ENCODE measurements at regions not wholly inside any gene's neighbourhood (a gene's known extent, or its start where the extent isn't known, plus 50 kb on each side); places are given as distances from the start of the nearest gene placed in this dataset.

DNA sequence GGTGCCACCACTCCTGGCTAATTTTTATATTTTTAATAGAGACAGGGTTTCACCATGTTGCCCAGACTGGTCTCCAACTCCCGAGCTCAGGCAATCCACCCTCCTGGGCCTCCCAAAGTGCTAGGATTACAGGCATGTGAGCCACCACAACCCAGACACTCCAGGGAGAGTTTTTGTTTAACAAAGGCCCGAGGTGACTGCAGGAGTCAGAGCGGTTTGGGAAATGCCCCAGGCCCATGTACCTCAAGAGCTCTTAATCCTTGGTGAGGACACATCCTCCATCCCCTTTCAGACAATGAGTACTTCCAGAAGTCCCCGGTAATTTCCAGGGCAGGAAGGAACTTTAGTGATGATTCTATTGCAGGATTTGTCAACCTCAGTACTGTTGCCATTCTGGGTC, 176.0 kb downstream of the ESRRB start:
- no peak for DNase-seq

DNA sequence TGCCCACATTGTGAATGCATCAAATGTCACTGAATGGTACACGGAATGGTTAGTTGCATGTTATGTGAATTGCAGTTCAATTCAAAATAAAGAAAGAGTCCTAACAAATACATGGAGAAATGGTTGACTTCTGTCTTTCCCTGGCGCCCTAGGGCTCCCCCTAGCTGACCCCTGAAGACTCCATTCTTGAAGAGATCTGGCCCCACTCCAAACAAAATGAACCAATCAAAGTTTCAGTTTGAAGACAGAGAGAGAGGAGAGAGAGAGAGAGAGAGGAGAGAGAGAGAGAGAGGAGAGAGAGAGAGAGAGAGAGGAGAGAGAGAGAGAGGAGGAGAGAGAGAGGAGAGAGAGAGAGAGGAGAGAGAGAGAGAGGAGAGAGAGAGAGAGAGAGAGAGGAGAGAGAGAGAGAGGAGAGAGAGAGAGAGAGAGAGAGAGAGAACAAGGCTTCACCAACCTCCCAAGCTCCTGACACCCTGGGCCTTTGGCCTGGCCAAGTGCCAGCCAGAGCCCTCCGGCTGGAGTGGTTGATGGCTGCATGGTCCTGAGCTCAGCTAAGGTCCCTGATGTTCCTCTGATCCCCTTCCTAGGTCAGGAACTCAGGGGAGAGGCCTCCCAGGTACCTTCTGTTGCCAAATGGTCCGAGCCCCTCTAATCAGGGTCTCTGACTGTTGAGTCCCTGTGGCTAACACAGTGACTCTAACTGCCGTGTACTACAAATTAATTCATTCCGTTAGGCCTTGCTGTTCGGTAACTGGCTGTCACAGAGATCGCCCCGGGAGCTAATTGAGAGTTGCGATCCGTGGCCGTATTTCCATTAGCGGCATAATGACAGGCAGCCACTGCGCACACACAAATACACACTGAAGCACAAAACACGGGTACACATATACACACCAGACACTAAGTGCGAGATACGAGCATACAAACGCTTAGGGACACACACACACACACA, 188.8 kb downstream of the ESRRB start:
- DNase-seq, result no peak

DNA sequence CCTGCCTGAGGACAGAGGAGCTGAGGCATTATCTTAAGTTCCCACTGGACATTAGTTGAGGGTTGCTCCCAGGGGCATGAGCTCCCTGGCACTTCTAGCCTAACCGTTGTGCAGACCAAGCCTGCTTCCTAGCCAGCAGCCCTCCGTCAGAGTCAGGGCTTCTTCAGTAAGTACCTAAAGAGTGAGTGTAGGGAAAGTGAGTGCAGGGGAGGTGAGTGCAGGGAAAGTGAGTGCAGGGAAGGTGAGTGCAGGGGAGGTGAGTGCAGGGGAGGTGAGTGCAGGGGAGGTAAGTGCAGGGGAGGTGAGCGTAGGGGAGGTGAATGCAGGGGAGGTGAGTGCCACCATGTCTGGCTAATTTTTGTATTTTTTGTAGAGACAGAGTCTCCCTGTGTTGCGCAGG, 190.5 kb downstream of the ESRRB start:
- DNase-seq, result no peak

DNA sequence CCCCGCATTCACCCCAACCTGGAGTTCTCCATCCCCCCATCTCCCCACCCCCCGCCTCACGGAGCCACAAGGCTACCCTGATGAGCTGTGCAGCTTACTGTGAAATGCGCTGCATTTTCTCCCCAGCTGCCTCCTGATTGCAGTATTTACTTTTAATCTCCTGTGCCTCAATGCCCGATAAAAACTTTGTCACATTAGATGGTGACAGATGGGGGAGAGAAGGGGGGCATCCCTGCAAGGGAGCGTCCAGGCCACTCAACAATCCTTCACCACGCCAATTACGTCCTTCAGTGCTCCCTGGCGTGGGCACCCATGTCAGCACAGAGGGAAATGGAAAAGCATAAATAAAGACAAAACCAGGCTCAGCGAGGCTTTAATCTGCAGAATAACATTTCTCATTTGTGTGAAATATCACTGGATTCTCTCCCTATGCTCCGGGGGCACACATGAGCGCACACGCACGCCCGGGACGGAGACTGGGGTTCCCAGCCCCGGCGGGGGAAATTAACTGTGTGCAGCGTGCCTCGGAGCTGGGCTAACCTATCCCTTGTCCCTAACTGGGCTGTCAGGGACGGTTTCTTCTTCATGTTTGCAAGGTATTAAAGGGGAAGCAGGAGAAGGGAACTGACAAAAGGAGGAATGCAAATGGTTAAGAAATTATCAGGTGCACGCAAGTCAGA, 186.7 kb upstream of the VASH1 start:
- no peak for DNase-seq

DNA sequence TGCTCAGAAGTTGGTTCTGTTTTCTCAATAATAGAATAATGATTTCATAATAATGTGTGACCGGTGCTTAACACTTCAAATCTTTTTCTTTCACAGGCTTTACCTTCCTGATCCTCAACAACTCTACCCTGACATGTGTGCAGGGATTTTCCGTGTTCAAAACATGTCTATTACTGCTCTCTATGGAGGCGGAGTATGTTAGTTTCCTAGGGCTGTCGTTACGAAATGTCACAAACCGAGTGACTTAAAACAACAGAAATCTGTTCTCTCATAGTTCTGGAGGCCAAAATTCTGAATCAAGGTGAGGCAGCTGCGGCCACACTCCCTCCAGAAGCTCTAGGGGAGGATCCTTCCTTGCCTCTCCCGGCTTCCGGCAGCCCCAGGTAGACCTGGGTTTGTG, 186.2 kb upstream of the VASH1 start:
- no peak for DNase-seq

DNA sequence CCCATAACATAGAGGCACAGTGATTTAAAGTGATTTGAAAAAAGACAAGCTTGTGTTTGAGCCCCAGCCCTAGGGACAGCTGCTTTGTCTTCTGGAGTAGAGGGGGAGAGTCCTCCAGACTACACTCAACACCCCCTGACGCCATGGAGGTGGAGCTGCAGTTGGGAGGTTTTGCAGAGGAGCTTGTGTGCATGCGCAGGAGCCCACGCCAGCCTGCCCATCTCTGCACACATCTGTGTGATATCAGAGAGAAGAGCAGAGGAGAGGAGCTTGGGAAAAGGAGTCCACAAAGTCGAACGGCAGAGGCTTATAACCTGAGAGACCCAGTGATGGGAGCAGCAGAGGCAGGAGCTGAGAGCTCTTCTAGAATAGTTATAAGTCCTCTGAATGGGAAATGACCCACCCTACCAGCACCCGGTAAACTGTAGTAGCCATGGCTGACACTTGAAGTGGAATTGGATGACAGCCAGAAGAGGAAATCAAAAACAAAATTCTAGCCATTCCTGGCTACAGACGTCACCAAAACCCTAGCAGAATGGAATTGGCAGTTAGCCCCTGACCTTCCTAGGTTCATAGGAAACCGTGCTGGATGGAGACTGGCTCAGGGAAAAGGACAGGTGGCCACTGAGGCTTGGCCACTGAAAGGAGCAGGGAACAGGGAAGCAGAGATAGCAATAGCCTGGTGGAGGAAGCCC, 185.1 kb upstream of the VASH1 start:
- DNase-seq, result no peak

DNA sequence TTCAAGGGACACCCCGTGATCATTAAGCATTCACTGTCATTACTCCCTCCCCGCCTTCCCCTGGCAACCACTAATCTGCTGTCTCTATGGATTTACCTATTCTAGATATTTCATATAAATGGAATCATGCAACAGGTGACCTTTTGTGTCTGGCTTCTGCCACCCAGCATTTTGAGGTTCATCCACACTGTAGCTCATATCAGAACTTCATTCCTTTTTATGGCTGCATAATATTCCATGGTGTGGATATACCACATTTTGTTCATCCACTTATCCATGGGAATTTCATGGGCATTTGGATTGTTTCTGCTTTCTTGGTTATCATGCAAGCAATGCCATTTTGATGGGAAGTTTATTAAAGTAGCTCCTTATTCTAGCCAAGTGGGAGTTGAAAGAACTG, 184.2 kb upstream of the VASH1 start:
- DNase-seq, result no peak

DNA sequence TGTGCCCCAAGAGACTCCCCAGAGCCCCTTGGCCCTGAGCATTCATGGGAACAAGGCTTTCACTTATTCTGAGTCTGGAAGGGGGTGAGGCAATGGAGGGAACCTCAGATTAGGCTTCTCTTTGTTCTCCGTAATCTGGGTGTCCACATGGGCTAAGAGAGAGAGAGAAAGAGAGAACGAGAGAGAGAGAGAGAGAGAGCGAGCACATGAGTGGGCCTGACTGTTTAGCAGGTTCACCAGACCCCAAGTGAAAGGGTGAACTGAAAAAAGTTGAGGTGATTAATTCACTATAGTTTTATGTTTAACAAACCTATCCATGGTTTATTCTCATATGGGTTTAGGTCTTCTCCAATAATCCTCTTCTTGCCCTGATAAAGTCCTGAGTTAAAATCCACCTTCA, 183.4 kb upstream of the VASH1 start:
- no peak for DNase-seq

DNA sequence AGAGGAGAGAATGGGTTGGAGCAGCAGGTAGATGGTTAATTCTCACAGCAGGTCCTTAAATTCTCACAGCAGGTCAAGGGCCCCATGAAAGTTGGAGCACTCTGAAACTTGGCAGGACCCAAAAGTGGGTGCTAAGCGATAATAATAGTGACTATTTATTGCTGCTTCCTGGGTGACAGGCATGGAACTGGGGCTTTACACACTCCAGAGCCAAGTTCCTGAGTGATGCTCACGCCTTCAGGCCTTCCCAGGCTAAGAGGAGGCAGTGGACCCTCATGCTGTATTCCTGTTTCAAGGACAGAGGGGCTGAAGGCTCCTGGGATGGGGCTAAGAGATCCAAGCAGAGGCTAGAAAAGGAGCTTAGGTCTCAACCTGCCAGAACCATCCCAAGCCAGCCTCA, 180.9 kb upstream of the VASH1 start:
- DNase-seq, result no peak

DNA sequence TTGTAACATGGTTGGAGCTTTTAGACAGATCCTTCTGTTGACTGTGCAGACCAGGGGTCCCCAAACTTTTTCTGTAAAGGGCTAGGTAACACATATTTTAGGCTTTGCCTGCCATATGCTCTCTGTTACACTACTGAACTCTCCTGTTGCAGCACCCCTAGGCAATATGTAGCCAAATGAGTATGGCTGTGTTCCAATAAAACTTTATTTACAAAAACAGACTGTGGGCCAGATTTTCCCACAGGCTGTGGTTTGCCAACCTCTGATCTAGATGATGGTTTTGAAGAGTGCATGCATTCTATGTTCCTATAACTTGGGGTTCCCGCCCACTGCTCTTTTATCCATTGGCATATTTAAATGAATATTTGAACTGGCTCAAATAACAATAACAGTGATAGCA, 180.3 kb upstream of the VASH1 start:
- no peak for DNase-seq

DNA sequence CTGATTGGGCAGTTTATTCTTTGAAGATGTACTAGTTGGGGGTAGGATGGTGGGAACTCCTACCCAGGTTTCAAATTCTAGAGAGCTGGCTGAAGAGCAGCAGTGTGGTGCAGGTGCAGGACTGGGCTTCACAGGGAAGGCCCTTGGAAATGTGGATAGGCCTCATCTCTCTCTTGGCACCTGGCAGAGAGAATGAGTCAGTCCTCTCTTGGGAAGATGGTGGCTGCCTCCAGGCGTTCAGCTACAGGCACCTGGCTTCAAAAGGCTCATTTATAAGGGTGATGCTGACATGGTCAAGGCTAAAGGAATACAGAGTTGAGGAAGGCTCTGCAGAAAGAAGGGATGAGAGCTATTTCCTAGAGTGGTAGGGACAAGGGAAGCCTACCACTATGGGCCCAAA, 179.7 kb upstream of the VASH1 start:
- no peak for DNase-seq

DNA sequence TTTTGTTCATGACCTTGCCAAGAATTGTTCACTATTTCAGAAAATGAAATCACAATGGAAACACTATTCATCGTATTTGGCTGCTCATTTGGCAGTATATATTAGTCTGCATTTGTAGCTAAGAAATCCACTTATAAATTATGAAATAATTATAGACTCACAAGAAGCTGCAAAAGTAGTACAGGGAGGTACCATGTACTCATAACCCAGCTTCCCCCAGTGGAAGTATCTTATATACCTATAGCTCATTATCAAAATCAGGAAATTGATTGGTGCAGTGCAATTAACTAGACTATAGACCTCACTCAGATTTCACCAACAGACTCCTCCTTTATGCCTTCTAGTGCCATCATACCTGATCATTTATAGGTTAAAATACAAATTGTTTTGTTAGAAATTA, 178.8 kb upstream of the VASH1 start:
- DNase-seq, result no peak

DNA sequence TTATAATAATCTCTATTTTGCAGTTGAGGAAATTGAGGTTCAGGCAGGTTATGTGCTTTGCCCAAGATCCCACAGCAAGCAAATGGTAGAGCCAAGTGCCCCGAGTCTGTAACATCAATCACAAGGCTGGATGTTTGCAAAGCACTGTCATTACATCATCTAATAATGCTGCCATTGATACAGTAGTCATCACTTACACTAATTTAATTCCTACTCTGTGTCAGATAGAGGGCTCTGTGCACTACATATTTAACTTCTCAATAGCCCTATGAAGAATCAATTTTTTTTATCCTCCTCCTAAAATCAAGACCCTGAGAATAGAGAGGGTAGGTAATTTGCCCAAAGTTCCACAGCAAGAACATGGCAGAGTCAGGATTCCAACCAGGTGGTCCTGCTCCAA, 178.1 kb upstream of the VASH1 start:
- no peak for DNase-seq

DNA sequence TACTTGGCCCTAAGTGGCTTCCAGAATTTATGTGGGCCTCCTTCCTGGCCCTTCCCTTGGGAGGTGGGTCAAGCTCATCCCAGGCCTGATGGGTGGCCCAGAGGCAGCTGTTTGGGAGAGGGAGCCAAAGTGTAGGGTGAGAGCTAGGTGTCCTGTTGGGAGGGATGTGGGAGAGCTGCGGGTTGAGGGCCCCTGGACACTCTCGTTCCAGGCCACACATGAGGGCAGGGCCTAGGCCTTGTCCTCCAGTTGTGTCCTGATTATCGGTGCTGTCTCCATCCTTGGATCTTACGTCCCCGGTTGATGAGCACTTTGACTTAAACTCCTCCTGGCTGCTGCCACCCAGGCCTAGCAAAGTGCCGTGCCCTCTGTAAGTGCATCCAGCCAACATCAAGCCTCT, 177.5 kb upstream of the VASH1 start:
- no peak for DNase-seq

DNA sequence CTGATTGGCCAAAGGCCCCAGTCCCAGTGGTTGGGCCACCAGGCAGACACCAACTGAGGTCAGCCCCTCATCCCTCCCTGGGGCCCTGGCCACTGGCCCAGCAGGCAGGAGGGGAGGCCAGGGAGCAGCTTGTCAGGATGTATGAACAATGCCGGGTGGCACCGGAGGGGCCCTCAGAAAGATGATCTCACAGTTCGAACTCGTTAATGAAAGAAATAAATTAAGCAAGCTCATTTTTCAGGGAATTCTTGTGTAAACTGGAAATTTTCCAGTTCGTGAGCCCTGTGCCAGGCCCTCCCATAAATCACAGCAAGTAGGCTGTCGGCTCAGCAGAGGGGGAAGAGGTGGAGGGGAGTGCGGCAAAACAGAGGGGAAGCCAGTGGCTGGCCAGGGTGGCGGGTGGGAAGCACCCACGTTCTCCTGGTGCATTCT, 177.0 kb upstream of the VASH1 start:
- DNase-seq, result no peak

DNA sequence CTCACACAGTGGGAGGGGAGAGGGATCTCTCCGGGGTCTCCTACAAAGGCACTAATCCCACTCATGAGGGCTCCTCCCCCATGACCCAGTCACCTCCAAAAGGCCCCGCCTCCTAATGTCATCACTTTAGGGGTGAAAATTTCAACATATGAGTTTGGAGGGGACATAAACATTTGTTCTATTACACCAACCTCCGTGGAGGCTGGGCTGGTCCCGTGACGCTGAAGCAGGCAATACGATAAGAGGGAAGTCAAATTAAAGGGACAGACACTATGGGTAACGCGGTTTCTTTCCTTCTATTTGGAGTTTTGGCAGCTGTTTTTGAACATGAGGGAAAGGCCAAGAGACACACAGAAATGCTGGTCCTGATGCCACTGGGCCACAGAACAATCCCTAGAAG, 175.7 kb upstream of the VASH1 start:
- DNase-seq, result no peak

DNA sequence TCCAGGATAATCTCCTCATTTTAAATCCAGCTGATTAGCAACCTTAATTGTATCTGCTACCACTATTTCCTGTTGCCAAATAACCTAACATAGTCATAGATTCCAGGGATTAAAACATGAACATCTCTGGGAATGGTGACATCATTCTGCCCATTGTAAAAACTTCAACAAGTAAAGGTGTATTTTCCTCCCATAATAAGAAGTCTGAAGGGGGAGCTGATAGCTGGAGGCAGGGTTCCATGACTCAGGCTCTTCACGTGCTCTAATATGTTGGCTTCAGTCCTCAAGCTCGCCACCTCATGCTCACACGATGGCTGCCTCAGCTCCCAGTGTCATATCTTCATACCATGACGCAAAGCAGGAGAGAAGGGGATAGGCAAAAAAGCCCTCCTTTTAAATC, 172.0 kb upstream of the VASH1 start:
- no peak for DNase-seq

DNA sequence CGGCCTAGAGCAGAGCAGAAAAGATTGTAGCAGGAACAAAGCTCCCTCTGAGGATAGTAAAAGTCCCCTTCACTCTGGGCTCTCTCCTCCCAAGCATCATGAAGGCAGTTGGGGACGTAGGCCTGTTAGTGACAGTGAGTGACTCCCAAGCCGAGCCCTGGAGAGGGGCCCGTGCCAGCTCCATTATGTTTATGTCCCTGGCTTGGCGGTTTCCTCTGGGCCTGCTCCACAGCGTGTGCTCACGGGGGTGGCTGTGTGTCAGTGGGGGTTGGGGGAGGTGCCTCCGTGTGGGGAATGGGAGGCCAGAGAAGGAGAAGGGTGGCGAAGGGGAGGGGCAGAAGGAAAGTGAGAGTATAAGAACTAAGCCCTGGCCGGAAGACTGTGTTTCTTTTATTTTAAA, 170.0 kb upstream of the VASH1 start:
- DNase-seq, result no peak

DNA sequence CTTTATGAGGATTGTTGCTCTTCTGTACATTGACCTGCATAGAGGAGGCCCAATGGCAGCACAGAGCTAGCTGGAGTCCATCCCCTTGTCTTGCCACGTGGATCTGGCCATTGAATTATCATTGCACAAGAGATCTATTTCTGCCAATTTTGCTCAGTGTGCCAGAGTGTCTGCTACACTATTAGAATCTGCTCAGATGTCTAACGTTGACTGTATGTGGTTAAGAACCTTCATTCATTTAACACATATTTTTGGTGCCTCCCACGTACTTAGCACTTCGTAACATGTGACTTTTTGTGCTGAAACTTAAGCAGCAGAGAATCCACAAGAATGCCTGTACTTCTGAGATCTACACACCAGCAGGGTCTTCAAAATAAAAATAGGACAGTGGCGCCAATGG, 166.0 kb upstream of the VASH1 start:
- no peak for DNase-seq

DNA sequence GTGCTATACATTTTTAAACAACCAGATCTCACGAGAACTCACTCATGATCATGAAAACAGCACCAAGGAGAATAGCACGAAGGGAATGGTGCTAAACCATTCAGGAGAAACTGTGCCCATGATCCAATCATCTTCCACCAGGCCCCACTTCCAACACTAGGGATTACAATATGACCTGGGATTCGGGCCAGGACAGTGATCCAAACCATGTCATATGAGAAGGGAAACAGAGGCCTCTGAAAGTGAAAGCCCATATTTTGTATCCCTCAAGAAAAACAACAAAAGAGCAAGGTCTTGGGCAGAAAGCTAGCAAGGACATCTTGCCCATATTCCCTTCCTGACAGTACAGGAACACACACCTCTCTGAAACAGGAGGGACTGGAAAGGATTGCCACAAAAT, 163.9 kb upstream of the VASH1 start:
- DNase-seq, result no peak

DNA sequence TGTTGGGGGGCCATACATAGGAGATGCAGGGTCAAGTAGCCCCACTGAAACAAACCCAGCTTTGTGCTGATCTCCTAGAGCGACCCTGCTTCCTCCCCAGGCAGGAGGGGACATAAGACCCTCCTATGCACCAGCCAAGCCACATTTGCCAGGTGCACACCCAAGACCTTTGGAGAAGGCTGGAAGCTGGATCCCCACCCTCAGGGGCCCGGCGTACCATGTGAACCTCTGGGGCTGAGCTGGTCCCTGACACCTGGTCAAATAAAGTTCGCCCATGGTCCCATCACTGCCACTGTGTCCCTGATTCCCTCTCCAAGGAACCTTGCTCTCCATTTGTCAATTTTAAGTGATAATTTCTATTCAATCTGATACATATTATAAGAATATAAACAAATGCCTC, 162.1 kb upstream of the VASH1 start:
- no peak for DNase-seq

DNA sequence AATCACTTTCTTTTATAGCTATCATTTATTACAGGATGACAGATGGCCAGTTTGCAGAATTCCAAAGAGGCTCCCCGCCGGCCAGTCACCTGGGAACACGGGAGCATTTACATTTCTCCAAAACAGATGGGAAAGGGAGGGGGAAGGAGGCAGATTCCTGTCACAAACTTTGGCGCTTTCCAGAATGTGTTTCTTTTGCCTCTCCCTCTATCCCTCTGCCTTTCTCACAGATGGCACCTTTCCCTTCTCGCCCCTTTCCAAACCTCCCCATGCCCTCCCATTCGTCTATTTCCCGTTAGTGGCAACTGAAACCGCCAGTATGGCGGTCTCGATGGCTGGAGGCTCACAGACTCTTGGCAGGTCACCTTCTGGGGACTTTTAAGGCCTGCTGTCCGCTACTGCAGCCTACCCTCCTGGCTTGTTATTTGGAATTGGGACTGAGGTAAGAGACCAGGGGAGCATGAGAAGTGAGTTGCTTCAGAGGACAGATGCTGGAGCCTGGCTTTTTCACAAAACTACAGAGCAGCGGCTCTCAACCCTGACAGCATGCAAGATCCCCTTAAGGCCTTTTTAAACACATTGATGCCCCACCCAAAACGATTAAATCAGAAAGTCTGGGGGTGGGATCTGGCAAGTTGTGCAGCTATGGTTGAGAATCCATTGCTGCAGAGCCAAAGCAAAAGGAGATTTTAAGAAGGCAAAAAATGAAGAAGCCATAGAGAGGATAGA, 161.5 kb upstream of the VASH1 start:
- no peak for DNase-seq

DNA sequence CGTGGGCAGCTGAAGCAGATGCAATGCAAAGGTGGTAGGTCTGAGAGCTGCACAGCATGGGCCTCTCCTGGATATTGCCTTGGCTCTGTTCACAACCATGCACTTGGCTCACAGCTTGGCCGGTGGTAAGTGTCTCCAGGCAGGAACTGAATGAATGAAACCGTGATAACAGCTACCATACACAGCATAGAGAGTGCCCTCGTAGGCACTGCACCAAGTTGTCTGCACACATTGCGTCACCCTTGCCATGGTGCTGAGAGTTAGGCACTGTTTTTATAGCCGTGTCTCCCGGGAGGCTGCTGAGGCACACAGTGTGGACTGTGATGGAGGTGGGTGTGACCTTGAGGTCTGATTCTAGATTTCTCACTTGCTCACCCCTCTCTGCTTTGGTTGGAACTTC, 157.6 kb upstream of the VASH1 start:
- no peak for DNase-seq
